ENCODE measurements at regions not wholly inside any gene's neighbourhood (a gene's known extent, or its start where the extent isn't known, plus 50 kb on each side); places are given as distances from the start of the nearest gene placed in this dataset.

DNA sequence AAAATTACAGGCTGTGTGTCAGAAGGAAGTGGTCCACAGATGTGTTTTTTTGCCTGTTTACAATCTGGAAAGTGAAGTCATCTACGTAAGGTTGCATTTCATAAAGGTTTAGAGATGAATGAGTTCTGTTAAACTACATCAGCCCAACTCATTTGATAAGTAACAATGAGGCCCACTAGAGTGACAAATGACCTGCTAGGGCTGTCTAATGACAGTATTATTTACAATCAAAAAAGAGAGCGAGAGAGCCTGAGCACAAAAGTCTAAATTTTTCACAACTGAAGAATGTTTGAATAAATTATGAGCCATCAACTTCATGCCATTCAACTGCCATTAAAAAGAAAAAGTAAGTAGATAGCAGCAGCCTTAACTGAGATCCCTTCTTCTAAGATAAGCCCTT is 135.7 kb upstream of the TBL1XR1 start:
- TF ChIP-seq, protein P1, sequence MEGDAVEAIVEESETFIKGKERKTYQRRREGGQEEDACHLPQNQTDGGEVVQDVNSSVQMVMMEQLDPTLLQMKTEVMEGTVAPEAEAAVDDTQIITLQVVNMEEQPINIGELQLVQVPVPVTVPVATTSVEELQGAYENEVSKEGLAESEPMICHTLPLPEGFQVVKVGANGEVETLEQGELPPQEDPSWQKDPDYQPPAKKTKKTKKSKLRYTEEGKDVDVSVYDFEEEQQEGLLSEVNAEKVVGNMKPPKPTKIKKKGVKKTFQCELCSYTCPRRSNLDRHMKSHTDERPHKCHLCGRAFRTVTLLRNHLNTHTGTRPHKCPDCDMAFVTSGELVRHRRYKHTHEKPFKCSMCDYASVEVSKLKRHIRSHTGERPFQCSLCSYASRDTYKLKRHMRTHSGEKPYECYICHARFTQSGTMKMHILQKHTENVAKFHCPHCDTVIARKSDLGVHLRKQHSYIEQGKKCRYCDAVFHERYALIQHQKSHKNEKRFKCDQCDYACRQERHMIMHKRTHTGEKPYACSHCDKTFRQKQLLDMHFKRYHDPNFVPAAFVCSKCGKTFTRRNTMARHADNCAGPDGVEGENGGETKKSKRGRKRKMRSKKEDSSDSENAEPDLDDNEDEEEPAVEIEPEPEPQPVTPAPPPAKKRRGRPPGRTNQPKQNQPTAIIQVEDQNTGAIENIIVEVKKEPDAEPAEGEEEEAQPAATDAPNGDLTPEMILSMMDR (IDR thresholded peaks at IDR 0.05; ENCODE audit: low read length): no peak
- TF ChIP-seq EZH2 (optimal IDR thresholded peaks at IDR 0.05; ENCODE audit: low read depth, low read length): no peak

Measured in MM.1S (cell line).